Myocyte (in vitro differentiated cells): ENCODE measurements at regions not wholly inside any gene's neighbourhood (a gene's known extent, or its start where the extent isn't known, plus 50 kb on each side); places are given as distances from the start of the nearest gene placed in this dataset.

Experiments
- DNase-seq: peaks from one replicate; pipeline ENCODE4 v3.0.0-alpha.2; 2012; ENCODE audit warnings: low read depth

DNA sequence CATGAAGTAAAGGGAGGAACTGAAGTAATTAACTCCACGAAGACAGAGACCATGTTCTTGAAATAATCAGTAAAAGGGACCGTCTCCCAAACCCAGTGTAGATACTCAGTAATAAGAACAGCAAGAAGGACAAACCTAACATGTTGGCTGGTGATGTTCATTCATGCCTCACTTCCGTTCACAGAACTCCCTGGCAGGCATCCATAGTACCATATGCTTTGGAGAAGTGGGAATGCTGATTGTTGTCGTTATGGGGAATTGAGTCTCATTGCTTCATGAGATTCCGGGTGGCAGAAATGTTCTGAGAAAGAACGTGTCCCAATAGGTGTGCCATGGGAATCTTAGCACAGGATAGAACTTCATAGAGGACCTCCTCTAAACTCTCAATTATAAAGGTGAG is 452.3 kb downstream of the ZSWIM6 start:
- no peak for DNase-seq

- no peak for DNase-seq
These were observed 456.5 kb downstream of the ZSWIM6 start for GRCh38 chr5:61788548-61788947.

GRCh38 chr5:61790007-61790406 is 457.9 kb downstream of the ZSWIM6 start:
- no peak for DNase-seq

GRCh38 chr5:61790678-61791077 is 458.6 kb downstream of the ZSWIM6 start:
- no peak for DNase-seq

- DNase-seq, result no peak
These were observed 464.7 kb downstream of the ZSWIM6 start for GRCh38 chr5:61796773-61797172.

- DNase-seq, result no peak
These were observed 468.4 kb downstream of the ZSWIM6 start for GRCh38 chr5:61800450-61800849.

- DNase-seq, result no peak
These were observed 469.1 kb downstream of the ZSWIM6 start for GRCh38 chr5:61801174-61801573.

GRCh38 chr5:61802456-61802855 is 470.4 kb downstream of the ZSWIM6 start:
- peak; percentile 34 for DNase-seq

GRCh38 chr5:61805101-61805500 is 473.0 kb downstream of the ZSWIM6 start:
- peak; percentile 41 for DNase-seq

DNA sequence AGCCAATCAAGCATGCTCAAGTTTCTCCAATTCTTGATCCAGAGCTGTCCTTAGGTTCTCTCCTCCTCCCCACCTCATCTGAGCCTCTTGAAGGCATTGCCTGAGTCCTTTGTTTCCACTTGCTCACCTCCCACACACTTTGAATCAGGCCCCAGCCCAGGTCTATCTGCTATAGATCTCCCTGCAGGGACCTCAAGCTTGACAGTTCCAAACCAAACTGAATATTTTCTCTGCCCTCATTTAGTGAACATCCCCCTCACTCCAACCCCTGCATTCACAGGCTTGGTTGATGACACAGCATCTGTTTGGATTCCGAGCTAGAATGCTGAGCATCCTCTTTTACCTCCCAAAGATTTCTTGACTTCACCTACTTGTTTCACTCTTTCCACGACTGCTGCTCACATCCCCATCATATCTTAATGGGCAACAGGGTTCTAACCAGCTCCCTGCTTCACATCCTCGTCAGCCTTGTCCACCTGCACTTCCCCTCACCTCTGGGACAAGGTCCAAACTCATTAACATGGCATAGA is 474.5 kb downstream of the ZSWIM6 start:
- no peak for DNase-seq

GRCh38 chr5:61808091-61808490 is 476.0 kb downstream of the ZSWIM6 start:
- no peak for DNase-seq

GRCh38 chr5:61808909-61809308 is 476.9 kb downstream of the ZSWIM6 start:
- no peak for DNase-seq

GRCh38 chr5:61809651-61810050 is 477.6 kb downstream of the ZSWIM6 start:
- no peak for DNase-seq

DNA sequence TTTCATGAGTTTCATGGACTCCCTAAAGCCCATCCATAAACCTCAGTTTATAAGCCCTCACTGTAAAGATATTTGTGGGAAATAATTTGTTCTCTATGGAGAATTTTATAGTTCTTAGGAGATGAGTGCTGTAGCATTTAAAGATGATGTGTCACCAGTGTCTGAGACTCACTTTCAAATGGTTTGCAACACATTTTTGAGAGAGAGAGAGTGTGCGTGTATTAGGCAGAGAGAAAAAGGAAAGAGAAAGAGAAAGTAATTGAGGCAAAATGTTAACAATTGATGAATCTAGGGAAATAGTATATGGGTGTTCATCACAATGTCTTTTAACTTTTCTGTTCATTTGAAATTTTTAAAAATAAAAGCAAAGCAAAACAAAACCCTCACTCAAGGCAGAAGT is 479.0 kb downstream of the ZSWIM6 start:
- no peak for DNase-seq

- DNase-seq, result no peak
These were observed 481.3 kb downstream of the ZSWIM6 start for GRCh38 chr5:61813361-61813760.

- no peak for DNase-seq
These were observed 483.3 kb downstream of the ZSWIM6 start for GRCh38 chr5:61815339-61815738.

- no peak for DNase-seq
These were observed 484.1 kb downstream of the ZSWIM6 start for GRCh38 chr5:61816146-61816545.

DNA sequence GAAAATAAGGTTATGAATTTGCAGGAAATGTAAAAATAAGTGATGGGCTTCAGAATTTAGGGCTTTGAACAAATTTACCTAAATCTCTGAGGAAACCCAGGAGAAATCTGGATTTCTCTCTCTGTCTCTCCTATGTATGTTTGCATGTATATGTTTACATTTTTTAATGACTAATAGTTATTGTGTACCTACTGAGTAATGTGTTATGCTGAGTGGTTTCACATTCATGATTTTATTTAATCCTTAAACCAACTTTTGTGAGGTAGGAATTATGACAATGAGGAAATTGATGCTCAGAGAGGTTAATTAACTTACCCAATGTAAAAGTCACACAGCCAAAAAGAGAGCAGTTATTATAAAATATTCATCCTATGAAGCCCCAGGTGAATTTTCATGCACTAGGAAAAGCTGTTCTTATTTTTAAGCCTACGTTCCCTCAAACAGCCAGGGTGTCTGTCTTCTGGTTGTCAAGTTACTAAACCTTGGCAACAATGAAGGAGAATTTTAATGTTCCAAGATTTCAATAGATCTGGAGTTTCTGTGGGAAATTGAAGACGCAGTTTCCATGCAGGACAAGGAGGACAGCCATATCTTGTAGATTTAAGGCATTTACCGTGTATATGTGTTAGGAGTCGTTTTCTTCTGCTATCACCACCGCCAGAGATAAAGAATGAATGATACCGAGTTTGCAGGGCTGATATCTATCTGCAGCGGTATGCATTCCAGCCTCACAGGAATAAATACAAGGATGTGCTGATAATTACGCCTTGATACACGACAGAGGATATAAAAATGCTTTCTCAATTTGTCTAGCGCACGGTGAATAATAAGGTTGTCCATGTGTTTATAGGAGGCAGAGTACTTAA is 484.8 kb downstream of the ZSWIM6 start:
- DNase-seq, result no peak

GRCh38 chr5:61817472-61818326 is 485.6 kb downstream of the ZSWIM6 start:
- peak; percentile 51 for DNase-seq

DNA sequence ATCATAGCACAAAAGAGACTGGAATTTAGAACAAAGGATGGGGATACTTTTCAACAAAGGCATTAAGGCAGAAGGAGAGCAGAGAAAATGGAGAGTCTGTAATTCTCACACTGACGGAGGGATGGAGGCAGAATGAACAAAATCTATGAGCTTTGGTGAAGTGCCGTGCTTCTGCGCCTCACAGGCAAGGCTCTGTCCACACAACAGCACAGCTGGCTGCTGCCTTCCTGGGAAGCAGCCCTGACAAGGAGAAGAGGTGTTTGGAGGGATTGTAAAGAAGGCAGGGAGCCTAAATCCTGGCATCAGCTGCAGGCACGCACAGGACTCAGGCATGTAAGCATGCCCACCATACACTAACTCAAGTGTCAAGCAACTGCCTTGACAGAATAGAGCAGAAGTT is 485.2 kb upstream of the KIF2A start:
- DNase-seq, result no peak

GRCh38 chr5:61821561-61821960 is 484.4 kb upstream of the KIF2A start:
- no peak for DNase-seq

- peak; percentile 49 for DNase-seq
These were observed 483.4 kb upstream of the KIF2A start for GRCh38 chr5:61822584-61822983.
